ENCODE measurements at regions not wholly inside any gene's neighbourhood (a gene's known extent, or its start where the extent isn't known, plus 50 kb on each side); places are given as distances from the start of the nearest gene placed in this dataset.

DNA sequence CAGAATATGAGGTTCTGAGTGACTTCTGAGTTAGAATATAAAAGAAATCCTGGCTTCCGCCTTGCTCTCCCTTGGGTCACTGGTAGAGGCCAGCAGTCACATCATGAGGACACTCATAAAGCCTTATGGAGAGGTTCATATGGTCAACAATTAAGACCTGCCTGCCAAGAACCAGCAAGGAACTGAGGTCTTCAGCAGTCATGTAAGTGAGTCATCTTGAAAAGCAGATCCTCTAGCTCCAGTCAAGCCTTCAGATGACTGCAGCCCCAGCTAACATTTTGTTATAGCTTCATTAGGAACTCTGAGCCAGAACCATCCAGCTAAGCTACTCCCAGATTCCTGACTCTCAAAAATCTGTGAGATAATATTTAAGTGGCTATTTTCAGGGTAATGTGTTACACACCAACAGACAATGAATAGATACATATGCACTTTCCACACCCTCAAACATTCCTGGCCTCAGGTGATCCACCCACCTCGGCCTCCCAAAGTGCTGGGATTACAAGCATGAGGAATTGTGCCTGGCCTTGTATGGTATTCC is 447.2 kb downstream of the SHQ1 start:
- no peak for TF ChIP-seq FOSL2 (IDR thresholded peaks at IDR 0.05; ENCODE audit: borderline replicate concordance, low read depth)
- no peak for TF ChIP-seq EP300 (IDR thresholded peaks at IDR 0.05; ENCODE audit: borderline replicate concordance in 1 of 2, low read depth in 1 of 2, low read length in 1 of 2)
- TF ChIP-seq RFX5 (IDR thresholded peaks at IDR 0.05; ENCODE audit: low read length): no peak
